ENCODE measurements at regions not wholly inside any gene's neighbourhood (a gene's known extent, or its start where the extent isn't known, plus 50 kb on each side); places are given as distances from the start of the nearest gene placed in this dataset.

DNA sequence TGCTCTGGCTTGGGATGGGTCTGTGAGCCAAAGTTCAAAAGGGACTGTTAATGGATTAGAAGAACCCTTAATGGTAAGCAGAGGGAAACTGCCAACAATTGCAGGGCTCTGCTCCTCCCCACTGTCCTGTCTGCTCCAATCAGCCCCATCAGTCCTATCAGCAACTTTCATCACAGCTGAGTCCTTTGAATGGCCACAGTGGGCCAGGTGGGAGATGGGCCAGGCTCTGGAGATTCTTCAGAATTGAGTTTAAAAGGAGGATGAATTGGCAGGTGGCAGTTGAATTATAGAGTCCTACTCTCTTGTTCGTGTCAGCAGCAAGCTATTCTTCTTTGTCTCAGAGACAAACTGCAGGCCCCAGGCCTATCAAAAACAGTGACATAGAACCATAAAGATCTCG, 573.9 kb downstream of the EPHA4 start:
- TF ChIP-seq, protein P1, sequence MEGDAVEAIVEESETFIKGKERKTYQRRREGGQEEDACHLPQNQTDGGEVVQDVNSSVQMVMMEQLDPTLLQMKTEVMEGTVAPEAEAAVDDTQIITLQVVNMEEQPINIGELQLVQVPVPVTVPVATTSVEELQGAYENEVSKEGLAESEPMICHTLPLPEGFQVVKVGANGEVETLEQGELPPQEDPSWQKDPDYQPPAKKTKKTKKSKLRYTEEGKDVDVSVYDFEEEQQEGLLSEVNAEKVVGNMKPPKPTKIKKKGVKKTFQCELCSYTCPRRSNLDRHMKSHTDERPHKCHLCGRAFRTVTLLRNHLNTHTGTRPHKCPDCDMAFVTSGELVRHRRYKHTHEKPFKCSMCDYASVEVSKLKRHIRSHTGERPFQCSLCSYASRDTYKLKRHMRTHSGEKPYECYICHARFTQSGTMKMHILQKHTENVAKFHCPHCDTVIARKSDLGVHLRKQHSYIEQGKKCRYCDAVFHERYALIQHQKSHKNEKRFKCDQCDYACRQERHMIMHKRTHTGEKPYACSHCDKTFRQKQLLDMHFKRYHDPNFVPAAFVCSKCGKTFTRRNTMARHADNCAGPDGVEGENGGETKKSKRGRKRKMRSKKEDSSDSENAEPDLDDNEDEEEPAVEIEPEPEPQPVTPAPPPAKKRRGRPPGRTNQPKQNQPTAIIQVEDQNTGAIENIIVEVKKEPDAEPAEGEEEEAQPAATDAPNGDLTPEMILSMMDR (IDR thresholded peaks at IDR 0.05; ENCODE audit: borderline replicate concordance), result no peak
- H3K9me3 ChIP-seq (replicated peaks), result no peaks in the 10 kb centered on the region
- peaks cover 10% of the 10 kb centered on the region for H3K4me1 ChIP-seq
- intact Hi-C loops (cut with micrococcal nuclease), result no loop called here
- H3K27me3 ChIP-seq (ENCODE audit: low read depth), result no peaks in the 10 kb centered on the region
- DNase-seq, result no peak
- H3K27ac ChIP-seq (replicated peaks), result no peak overlapping the region
- no peaks in the 10 kb centered on the region for H3K36me3 ChIP-seq
- H3K4me3 ChIP-seq, result no peak overlapping the region

DNA sequence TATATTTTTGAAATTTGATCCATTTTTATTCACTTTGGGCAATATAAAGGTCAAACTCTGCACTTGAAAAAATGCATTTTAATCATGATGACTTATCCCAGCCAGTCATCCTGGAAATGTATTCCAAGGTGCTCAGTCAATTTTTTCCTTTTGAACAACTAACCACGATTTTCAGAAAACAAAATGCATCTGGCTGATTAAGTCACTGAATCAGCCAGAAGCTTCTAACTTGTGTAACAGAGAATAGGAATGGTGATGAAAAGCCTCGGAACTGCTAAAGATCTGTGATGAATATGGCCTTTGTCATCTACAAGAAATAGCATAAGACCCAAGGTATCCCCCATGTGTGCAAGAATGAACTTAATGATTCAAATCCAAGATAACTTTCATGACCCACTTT, 572.7 kb downstream of the EPHA4 start:
- TF ChIP-seq, protein P1 (IDR thresholded peaks at IDR 0.05; ENCODE audit: borderline replicate concordance), result no peak

DNA sequence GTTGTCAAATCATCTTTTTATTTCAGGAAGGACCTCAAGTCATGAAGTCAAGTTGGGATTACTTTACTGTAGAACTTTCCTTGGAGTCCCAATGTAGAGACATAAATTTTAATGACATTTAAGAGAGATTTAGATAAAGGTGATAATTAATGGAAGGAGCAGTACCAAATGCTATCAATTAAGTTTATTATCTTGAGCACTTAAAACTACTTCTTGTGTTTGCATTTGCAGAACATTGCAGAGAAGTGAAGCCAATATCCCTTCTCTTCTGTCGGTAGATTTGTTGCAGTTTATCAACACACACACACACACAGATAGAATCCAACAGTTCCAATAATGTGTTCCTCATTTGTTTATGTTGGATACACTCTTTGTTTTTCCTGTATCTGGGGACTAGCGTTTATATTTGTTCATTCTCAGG, 570.7 kb downstream of the EPHA4 start:
- no peak overlapping the region for H3K4me3 ChIP-seq

More for the DNA sequence above, 572.7 kb downstream of the EPHA4 start:
- H3K4me3 ChIP-seq, result no peak overlapping the region
- H3K27ac ChIP-seq (replicated peaks), result no peak overlapping the region
- no peaks in the 10 kb centered on the region for H3K9me3 ChIP-seq (replicated peaks)
- no peaks in the 10 kb centered on the region for H3K36me3 ChIP-seq
- intact Hi-C loops (cut with micrococcal nuclease), result no loop called here
- no peak for DNase-seq
- H3K27me3 ChIP-seq (ENCODE audit: low read depth), result no peaks in the 10 kb centered on the region
- H3K4me1 ChIP-seq, result peaks cover 10% of the 10 kb centered on the region

DNA sequence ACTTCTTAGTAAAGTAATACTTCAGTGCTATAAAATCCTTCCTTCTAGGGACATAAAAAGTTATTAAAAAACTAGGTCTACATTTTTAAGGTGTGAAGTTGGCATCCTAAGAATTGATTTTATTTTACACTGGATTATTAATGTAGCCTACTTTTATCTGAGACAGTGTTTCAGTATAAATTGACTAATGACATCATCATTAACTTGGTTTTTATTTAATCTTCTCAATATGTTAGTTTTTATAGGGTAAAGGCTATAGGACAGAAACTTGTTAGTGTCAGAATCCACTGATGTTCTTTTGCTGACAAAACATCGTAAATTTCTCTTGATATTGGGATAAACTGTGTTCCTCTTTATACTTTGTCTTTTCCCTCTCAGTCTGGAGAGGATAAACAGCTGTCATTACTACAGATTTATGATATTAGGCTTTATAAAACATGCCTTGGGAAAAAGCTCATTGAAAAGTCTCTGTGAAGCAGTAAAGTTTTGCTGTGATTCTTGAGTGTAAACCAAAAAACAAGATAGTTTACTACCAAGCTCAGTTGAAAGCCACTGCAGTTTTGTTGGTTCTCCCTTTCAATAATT, 569.9 kb downstream of the EPHA4 start:
- H3K9me3 ChIP-seq (replicated peaks), result no peaks in the 10 kb centered on the region
- no peak overlapping the region for H3K4me3 ChIP-seq
- H3K27me3 ChIP-seq (ENCODE audit: low read depth), result no peaks in the 10 kb centered on the region
- H3K36me3 ChIP-seq, result no peaks in the 10 kb centered on the region
- no peaks in the 10 kb centered on the region for H3K4me1 ChIP-seq
- no peak overlapping the region for H3K27ac ChIP-seq (replicated peaks)
- intact Hi-C loops (cut with micrococcal nuclease), result no loop called here
- TF ChIP-seq, protein P1 (IDR thresholded peaks at IDR 0.05; ENCODE audit: borderline replicate concordance), result no peak
- no peak for DNase-seq

More for the DNA sequence above, 570.7 kb downstream of the EPHA4 start:
- TF ChIP-seq, protein P1 (IDR thresholded peaks at IDR 0.05; ENCODE audit: borderline replicate concordance), result no peak
- no peaks in the 10 kb centered on the region for H3K36me3 ChIP-seq
- H3K9me3 ChIP-seq (replicated peaks), result no peaks in the 10 kb centered on the region
- no peaks in the 10 kb centered on the region for H3K4me1 ChIP-seq
- intact Hi-C loops (cut with micrococcal nuclease), result no loop called here
- H3K27me3 ChIP-seq (ENCODE audit: low read depth), result no peaks in the 10 kb centered on the region
- no peak for DNase-seq
- H3K27ac ChIP-seq (replicated peaks), result no peak overlapping the region

DNA sequence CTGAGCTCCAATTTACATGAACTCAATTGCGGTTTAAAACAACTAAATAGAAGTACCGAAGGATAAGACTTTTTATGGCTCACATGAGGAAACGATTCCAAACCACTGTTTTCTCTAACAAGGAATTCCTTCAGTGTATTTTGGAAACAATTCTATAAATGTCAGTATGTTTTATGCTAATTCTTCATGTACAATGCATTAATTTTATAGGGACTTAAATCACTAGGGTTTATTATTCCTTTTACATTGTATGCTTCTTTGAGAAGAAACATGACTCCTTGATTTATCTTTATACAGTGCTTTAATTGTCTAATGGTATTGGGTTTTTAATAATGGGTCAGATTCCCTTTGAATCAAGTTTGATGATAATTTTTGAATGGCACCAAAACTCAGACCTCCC, 566.8 kb downstream of the EPHA4 start:
- Histone ChIP-seq H3K27me3 (ENCODE audit: low read depth) (no peaks in the 10 kb centered on the region), H3K4me1 (no peaks in the 10 kb centered on the region), H3K27ac (replicated peaks) (no peak overlapping the region), H3K9me3 (replicated peaks) (no peaks in the 10 kb centered on the region), H3K4me3 (no peak overlapping the region), H3K36me3 (no peaks in the 10 kb centered on the region)
- TF ChIP-seq, protein P1 (IDR thresholded peaks at IDR 0.05; ENCODE audit: borderline replicate concordance), result no peak
- intact Hi-C loops (cut with micrococcal nuclease), result no loop called here
- DNase-seq, result no peak
